MM.1S (cell line): ENCODE measurements at regions not wholly inside any gene's neighbourhood (a gene's known extent, or its start where the extent isn't known, plus 50 kb on each side); places are given as distances from the start of the nearest gene placed in this dataset.

Experiments
- EZH2phosphoT487 ChIP-seq: fragments of 300-600 bp; sonication (generic); IDR thresholded peaks from 2 replicates; pipeline ENCODE4 v1.6.1; 2018; ENCODE audit warnings: antibody characterized with exemption, low read length
- TF ChIP-seq, protein P1 (sequence below): fragments of 300-600 bp; sonication (generic); IDR thresholded peaks from 2 replicates; pipeline ENCODE4 v1.5.1; 2016; ENCODE audit warnings: antibody characterized with exemption, low read length, mixed read lengths

DNA sequence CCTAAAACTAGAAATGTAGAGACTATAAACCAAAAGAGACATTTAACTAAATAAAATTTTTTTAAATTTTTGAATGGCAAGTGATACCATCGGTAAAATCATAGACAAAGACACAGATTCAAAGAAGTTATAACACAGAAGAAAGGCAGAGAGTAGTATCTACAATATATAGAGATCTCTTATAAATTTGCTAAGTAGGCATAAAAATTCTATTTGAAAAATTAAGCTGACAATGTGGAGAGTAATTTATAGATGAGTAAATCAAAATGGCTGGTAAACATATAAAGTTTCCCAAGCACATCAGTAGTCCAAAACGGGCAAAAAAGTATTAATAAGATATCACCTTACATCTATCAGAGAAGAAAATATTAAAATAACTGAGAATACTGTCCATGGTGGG is 1061.0 kb downstream of the ADGRL2 start:
- TF ChIP-seq, protein P1, sequence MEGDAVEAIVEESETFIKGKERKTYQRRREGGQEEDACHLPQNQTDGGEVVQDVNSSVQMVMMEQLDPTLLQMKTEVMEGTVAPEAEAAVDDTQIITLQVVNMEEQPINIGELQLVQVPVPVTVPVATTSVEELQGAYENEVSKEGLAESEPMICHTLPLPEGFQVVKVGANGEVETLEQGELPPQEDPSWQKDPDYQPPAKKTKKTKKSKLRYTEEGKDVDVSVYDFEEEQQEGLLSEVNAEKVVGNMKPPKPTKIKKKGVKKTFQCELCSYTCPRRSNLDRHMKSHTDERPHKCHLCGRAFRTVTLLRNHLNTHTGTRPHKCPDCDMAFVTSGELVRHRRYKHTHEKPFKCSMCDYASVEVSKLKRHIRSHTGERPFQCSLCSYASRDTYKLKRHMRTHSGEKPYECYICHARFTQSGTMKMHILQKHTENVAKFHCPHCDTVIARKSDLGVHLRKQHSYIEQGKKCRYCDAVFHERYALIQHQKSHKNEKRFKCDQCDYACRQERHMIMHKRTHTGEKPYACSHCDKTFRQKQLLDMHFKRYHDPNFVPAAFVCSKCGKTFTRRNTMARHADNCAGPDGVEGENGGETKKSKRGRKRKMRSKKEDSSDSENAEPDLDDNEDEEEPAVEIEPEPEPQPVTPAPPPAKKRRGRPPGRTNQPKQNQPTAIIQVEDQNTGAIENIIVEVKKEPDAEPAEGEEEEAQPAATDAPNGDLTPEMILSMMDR: no peak
- TF ChIP-seq EZH2phosphoT487: no peak
